NCI-H774 (cell line): ENCODE measurements at regions not wholly inside any gene's neighbourhood (a gene's known extent, or its start where the extent isn't known, plus 50 kb on each side); places are given as distances from the start of the nearest gene placed in this dataset.

Experiments used
- DNase-seq: peaks from one replicate; lab custom pipeline; 2025; lab: John Stamatoyannopoulos, UW

GRCh38 chr16:64238571-64238970 lies 883.3 kb downstream of the CDH11 start:
- DNase-seq, result no peak

GRCh38 chr16:64236316-64236715 lies 885.5 kb downstream of the CDH11 start:
- no peak for DNase-seq

GRCh38 chr16:64234200-64234599 lies 887.7 kb downstream of the CDH11 start:
- DNase-seq, result no peak

- no peak for DNase-seq
Observed at GRCh38 chr16:64225696-64226095, 896.2 kb downstream of the CDH11 start.

GRCh38 chr16:64225036-64225435 lies 896.8 kb downstream of the CDH11 start:
- DNase-seq, result no peak

GRCh38 chr16:64217789-64218535 lies 903.9 kb downstream of the CDH11 start:
- DNase-seq, result no peak

GRCh38 chr16:64215730-64216129 lies 906.1 kb downstream of the CDH11 start:
- no peak for DNase-seq

- no peak for DNase-seq
Observed at GRCh38 chr16:64211331-64211730, 910.5 kb downstream of the CDH11 start.

- DNase-seq, result no peak
Observed at GRCh38 chr16:64206862-64207261, 915.0 kb downstream of the CDH11 start.

- DNase-seq, result no peak
Observed at GRCh38 chr16:64203126-64203525, 918.7 kb downstream of the CDH11 start.

GRCh38 chr16:64202571-64202970 lies 919.3 kb downstream of the CDH11 start:
- DNase-seq, result no peak

GRCh38 chr16:64196444-64196843 lies 925.4 kb downstream of the CDH11 start:
- DNase-seq, result no peak

- no peak for DNase-seq
Observed at GRCh38 chr16:64185954-64186353, 935.9 kb downstream of the CDH11 start.

- DNase-seq, result no peak
Observed at GRCh38 chr16:64184156-64184555, 937.7 kb downstream of the CDH11 start.

GRCh38 chr16:64182985-64183384 lies 938.9 kb downstream of the CDH11 start:
- DNase-seq, result no peak

- no peak for DNase-seq
Observed at GRCh38 chr16:64181271-64181925, 940.5 kb downstream of the CDH11 start.

GRCh38 chr16:64180136-64180900 lies 941.5 kb downstream of the CDH11 start:
- no peak for DNase-seq

GRCh38 chr16:64174327-64174726 lies 947.5 kb downstream of the CDH11 start:
- no peak for DNase-seq

- no peak for DNase-seq
Observed at GRCh38 chr16:64172652-64173051, 949.2 kb downstream of the CDH11 start.

- DNase-seq, result no peak
Observed at GRCh38 chr16:64172226-64172625, 949.6 kb downstream of the CDH11 start.

GRCh38 chr16:64171632-64172031 lies 950.2 kb downstream of the CDH11 start:
- DNase-seq, result no peak

GRCh38 chr16:64168371-64168770 lies 953.5 kb downstream of the CDH11 start:
- DNase-seq, result no peak

GRCh38 chr16:64167936-64168335 lies 953.9 kb downstream of the CDH11 start:
- no peak for DNase-seq
